Left forelimb (tissue), 1 donor: ENCODE measurements at regions not wholly inside any gene's neighbourhood (a gene's known extent, or its start where the extent isn't known, plus 50 kb on each side); places are given as distances from the start of the nearest gene placed in this dataset.

Source experiments
- DNase-seq: peaks from one replicate; pipeline ENCODE4 v3.0.0-alpha.2; 2018; ENCODE audit warnings: low spot score

DNA sequence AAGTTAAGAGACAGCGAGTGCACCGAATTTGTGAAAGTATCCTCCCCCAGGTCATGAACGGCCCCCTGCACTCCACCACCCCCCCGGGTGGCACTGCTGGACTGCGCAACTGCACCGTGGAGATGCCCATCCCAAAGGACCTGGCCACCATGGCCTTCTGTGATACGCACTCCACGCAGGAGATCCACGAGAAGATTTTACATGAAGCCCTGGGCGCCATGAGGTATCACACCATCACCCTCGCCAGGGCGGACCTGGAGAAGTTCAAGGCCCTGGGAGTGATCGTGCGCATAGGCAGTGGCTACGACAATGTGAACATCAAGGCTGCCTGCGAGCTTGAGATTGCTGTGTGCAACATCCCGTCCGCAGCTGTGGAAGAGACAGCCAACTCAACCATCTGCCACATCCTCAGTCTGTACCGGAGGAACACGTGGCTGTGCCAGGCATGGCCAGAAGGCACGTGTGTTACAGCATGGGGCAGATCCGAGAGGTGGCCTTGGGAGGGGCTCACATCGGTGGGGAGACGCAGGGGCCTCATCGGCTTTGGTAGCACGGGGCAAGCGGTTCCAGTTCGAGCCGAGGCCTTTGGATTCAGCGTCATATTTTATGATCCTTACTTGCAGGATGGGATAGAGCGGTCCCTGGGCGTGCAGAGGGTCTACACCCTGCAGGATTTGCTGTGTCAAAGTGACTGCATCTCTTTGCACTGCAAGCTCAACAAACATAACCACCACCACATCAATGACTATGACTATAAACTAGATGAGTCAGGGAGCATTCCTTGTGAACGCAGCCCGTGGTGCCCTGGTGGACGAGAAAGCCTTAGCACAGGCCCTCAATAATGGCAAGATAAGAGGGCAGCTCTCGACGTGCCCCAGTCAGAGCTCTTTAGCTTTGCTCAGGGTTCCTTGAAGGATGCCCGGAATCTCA lies 290.8 kb upstream of the MC4R start:
- DNase-seq: no peak

DNA sequence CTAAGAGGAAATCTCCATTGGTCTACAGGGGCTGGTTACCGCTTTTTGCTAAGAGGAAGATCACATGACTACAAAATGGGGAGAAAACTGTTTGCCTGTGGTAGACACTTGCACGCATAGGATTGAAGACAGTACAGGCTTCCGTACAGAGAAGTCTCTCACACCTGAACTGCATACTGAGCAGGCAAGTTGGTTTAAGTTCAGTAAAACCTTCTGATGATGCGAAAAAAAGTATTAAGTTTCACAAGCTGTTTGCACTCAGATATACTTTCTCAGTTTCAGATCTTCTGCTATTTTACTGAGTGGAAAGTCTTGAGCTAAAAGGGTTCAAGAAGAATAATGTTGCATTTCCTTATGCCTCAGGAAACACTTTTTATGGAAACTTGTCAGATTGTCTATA lies 292.2 kb upstream of the MC4R start:
- DNase-seq: no peak

DNA sequence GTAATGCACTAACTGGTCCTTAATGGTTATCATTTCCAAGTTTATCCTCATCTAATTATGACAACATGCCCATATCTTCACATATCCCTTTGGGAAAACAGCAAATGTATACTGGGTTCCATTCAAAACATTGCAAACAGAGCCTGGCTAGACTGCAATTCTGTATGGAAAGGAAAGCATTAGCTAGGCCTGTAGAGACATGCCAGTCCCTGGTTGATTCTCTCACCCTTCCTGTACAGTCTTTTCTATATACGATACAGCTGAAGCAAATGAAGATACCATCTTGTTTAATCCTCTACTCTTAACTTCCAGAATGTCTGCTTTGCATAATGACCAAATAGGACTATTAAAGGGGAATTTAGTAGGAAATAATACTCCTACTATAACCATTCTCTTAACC lies 294.4 kb upstream of the MC4R start:
- no peak for DNase-seq

DNA sequence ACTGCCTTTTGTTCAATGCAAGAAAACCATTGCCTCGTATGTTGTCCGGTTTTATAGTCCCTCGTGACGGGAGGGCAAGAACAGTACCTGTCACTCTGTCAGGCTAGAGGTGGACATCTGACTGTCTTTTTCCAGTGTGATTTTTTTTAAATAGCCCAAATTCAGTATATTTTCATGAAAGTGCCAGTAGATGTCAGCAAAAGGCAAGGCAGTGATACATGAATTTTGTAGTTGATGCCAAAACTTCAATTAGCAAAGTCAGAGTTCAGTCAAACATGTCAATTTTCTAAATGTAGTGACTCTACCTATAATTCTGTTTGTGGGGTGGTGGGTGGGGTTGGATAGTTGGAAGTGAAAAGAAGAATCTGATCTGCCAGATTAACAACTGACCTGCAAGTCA lies 296.0 kb upstream of the MC4R start:
- no peak for DNase-seq

DNA sequence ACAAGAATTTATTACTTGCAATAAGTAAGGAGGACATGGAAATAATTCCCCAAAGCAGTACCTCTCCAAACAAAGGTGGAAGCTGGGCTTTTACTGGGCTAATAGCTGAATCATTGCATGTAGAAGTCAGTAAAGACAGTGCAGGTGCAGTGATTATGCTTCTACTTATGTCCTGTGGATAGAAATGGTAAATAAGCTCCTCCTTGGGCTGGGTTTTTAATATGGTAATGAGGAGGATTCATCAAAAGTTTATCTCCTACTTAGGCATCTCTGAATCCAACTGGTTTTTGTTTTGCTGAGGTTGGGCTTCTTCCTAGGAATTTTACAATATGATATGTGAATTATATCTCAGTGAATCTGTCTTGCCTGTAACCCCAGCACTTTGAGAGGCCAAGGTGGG lies 297.4 kb upstream of the MC4R start:
- DNase-seq: no peak

DNA sequence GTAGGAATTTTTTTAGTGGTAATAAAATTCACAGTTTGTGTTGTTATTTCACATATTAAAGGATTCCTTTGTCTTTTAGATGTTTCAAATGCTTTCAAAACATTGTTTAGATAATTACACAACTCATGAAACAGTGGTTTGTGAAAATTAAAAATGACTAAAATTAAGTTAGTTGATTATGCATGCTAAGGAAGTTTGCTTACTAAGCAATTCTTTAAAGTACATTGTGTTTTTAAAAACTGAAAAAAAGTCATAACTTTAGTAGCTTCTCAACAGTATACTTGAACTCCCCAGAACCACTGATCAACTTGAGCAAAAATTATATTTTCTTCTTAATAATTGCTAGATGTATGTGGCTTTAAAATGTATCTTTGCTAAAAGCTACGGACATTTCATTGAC lies 298.4 kb upstream of the MC4R start:
- no peak for DNase-seq

DNA sequence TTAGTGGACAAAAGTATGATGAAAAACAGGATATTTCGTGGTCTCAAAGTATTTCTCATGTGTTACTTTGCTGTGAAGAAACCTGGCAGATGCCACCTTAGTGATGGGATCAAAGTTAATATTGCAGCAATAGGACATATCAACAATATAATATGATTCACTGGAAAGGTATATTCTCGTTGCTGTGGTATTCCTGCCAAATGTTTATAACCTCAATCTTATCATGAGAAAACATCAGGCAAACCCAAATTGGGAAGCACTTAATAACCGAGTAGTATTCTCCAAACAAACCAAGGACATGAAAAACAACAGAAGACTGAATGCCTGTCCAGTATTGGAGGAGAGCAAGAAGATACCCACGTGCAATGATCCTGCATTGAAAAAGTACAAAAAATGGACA lies 302.6 kb upstream of the MC4R start:
- DNase-seq: no peak

DNA sequence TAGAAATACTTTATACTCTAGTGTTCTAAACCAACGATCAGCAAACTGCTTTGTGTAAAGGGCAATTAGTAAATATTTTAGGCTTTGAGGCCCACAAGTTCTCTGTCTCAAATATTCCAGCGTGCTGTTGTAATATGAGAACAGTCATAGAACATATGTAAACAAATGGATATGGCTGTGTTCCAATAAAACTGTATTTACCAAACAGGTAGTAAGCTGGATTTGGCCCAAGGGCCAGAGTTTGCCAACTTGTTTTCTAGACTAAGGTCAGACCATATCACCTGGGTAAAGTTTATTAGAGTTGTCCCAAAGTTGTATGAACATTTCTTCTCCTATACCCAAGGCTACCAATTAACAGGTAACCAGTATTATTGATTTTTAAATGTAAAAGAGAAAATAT lies 303.2 kb upstream of the MC4R start:
- DNase-seq: no peak

DNA sequence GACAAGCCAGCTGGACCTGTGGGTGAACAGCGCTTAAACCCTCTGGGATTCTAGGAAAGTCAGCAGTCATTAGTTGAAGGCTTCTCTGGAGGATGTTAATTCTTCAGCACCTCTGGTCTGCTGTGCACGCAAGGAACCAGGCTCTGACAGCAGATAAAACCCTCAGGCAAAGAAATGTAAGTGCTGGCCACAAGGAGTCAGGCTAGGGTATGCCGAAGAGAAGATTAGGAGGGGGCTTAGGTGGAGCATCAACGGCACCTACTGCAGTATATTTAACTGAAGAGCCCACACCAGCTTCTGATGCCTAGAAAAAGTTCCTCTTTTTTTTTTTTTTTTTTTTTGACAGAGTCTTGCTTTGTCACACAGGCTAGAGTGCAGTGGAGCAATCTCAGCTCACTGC lies 304.2 kb upstream of the MC4R start:
- DNase-seq: no peak

DNA sequence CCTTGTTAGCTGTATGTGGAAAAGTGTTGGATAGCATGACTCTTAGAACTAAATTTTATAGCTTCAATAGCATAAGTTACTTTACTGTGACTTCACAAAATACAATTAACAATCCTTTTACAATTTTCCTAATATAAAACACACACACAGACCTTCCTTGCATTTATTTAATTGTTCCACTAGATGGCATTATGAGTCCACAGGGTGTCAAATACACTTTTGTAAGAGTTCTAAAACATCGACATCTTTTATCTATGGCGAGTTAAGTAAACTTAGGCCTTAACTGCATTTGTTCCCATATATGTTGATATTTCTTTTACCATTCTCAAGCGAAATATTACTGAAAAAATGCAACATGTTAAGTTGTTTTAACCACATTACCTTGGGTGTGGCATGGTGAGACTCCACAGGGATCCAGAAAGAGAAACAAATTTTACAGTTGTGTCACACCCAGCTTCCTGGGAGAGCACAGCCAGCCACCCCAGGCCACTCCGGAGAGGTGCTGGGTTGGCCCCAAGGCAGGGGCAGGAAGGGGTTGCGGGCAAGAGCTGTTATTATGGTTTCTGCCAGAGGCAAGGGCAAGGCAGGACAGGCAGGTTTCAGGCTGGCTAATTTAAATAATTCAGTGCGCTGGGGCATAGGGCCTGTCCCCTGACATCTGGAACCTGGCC lies 312.4 kb upstream of the MC4R start:
- DNase-seq: no peak

DNA sequence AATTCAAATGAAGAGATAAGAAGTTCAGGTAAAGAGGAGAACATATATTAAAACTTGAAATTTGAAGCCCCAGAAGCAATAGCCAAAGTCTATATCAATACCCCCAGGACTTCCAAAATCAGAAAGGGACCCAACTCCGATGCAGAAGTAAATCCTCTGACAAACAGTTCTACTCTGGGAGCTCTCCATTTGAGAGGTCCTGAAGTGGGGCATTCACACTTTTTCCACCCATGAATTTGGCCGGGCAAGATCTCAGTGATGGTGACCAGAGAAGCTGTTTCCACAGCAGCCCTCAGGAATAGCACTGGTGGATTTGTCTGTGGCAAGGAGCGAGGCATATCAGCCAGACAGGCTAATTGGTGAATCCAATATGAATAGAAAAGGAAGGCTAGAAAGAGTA lies 313.6 kb upstream of the MC4R start:
- no peak for DNase-seq

DNA sequence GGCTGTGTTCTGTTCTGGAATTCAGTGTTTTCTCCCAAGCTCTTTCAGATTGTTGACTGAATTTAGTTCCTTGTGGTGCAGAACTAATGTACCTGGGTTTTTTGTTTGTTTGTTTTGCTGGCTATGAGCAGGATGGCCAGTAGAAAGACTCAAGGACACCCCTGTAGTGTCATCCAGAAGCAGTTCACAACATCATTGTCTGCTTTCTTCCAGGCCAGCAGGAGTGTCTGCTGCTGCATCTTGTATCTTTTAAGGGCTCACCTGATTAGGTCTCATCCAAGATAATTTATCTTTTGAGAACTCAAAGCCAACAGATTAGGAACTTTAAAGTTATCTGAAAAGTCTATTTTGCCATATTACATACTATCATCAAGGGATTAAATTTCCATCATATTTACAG lies 318.5 kb upstream of the MC4R start:
- DNase-seq: no peak

DNA sequence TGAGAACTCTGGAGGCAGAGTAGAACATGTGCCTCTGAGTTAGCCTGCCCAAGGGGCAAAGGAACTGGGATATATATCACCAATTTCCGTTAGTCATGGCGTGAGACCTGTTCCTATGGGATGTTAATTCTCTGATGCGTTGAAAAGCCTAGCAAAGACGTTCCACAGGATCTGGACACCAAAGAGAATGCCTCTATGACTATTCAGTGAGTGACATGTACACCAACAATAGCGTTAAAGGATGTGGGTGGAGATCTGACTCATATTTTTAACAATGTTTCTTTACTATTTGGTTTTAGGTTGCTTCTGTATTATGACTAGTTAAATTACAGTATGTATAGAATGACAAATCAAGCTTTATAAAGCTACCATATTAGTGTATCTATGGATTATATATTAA lies 320.9 kb upstream of the MC4R start:
- DNase-seq: no peak

DNA sequence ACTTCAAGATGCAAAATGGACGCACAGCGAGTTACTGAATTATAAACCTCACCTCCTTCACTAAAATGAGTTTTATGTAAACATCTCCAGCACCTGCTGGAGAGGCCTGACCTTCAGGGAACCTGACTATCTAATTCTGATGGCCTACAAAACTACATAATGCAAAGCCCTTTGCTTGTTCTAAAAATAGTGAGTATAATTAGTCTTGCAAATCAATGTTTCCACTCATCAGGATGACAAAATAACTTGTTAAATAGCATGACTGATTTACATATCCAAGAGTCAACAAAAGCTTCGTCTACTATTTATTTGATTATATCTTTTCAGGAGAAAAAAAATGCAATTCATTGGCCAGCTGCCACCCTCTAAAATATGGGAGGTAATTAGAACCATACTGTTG lies 326.3 kb upstream of the MC4R start:
- DNase-seq: no peak

DNA sequence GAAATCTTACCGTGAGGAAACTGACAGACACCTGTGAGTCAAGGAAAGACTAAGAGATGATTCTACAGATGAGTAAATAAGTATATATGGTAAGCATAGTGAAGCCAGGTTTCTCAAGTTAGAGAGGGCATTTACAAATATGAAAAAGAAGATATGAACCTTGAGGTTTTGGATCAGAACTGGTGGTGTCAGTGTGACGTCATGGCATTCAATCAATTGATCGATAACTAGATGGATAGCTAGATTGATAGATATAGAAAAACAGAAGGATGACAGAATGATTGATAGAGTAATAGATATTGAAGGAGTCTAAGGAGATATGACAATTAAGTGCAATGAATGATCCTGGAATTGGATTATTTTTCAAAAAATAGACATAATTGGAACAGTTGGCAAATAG lies 350.2 kb upstream of the MC4R start:
- no peak for DNase-seq

DNA sequence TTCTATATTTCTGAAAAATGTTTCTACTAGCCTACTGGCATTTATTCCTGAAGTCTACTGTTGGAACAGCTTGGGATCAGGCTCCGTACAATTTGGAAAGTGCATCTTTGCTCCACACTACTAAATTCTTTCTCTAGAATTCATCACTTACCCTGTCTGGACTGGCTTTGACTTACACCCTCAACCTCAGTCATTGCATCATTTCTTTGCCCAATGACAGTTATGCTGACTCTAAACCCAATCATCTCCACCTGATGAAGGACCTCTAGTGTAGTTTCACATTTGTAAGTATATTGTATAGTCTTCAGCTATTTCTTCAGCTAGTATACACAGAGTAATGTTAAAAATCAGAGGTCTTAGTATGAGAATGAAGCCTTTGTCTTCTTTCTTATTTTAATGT lies 359.6 kb upstream of the MC4R start:
- no peak for DNase-seq

DNA sequence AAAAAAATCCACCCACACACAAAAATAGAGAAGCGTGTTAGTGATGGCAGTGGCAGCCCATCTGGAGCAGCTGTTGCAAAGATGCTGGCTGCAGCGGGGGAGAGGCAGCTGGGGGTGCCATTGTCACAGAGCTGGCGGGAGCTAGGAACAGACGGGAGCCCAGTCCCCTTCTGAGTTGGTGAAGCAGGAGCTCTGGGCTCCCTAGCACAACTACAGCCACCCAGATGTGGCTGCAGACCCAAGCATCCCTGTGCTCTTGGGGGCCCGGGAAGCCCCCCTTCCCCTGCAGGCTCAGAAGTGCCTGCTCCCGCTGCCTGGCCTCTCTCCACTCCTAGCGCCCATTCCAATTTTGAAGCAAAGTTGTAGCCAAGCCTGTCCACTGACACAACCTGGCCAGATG lies 366.6 kb upstream of the MC4R start:
- DNase-seq: no peak

DNA sequence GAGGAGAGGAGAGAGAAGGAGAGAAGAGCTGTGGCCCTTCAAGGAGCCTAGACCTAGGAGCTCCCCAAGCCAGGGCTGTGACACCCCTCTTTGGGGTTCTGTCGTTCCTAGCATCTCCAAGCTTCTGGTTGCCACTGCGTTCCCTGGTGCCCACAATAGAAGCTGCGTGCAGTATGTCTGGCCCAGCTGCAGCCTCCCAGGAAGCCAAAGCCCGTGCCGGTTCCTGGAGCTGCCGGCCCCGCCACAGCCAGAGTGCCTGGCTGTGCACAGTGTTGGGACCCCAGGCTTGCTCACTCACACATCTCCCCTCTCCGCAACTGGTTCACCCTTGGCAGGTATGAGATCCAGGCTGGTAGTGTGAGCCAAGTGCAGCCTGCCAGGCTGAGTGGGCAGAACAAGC lies 367.7 kb upstream of the MC4R start:
- DNase-seq: no peak

DNA sequence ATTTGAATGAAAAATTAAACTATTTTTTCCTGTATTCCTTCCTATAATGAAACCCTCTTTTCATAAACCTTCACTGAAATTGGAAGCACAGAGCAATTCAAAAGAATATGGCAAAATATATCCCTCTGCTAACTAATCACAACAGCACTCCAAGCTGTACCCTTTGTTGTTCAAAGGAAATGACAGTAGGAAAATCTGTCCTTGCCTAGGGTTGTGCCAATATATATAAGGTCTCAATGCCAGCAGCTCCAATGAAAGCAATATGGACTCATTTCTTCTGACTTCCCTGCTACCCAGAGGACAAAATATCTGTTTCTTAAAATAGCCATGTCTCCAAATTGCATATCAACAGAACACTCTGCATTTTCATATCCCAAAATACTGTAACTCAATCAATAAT lies 373.9 kb upstream of the MC4R start:
- DNase-seq: no peak

DNA sequence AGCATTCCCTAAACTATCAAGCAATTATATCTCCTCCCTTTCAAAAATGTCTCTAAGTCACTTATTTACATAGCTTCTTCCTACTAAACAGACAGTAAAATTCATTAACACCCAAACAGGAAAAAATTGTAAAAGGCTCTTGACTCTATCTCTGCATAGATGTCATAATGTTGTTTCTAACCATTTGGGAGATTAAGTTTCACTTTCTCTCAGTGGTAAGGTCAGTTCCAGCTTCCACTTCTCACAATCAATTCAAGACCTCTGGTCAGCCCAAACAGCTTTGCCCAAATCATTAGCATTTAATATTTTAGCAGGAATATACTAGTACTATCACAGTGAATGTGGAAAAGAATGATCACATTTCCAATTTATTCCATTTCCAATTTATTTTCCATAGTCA lies 374.3 kb upstream of the MC4R start:
- DNase-seq: no peak

DNA sequence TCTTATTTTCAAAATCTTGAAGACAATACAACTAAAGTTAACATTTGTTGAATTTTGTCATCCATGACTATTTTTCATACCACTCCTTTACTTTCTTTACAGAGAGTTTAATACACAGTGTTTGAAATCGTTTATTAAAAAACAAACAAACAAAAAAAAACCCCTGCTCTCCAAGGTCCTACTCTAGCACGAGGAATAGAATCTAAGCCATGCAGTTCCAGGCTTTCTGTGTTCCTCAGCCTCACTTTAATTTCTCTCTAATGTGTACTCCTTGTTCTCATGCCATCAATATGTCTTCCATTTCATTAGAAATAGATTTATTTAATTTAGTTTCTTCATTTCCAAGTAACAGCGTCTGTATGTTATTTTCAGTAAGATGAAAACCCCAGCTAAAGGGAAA lies 381.2 kb upstream of the MC4R start:
- no peak for DNase-seq

DNA sequence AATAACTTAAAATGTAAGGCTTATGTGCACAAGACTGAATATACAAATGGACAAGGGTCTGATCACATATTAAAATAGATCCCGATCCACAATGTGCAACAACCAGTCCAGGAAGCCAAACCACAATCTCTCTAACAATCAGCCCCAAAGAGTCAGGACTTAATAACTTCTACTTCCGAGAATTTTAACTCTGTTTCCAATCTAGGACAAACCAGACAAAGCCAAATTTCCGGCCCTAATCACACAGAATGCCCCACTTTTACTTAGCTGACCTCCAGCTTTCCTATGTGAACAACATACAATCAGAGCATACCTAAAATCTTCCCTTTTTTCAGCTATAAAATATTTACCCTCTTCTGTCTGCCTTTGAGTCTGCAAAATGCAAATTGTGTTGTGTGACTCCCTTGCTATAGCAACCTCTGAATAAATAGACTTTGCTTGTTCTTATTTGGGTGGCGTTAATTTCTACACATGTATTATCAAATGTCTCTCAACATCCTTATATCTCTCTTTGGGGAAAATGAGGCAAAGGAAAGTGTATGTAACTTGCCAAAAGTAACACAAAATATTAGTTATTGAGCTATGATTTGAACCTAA lies 381.9 kb upstream of the MC4R start:
- DNase-seq: no peak

DNA sequence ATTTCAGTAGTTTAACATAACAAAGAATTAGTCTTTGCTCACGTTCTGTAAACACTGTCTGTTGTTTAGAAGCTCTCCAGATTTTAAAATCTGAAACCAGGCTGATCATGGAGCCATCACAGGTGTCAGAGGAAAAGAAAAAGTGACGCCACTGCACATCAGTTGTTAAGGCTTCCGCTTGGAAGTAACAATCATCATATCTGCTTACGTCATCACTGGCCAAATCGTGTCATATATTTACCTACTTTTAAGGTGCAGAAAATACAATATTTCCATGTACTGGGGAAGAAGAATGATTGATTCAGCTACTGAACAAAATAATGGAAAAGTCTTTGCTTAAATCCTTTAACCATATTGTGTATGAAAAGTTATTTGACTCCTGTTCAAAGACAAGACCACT lies 382.6 kb upstream of the MC4R start:
- no peak for DNase-seq
